OCI-LY7 (cell line): ENCODE measurements at regions not wholly inside any gene's neighbourhood (a gene's known extent, or its start where the extent isn't known, plus 50 kb on each side); places are given as distances from the start of the nearest gene placed in this dataset.

Experiments used
- CTCF ChIP-seq: fragments of 200-600 bp; sonication (generic); conservative IDR thresholded peaks from 2 replicates; pipeline ENCODE4 v1.5.1; 2014; ENCODE audit warnings: mild to moderate bottlenecking, antibody characterized with exemption, low read length, moderate library complexity, mixed read lengths
- EZH2phosphoT487 ChIP-seq: fragments of 200-600 bp; sonication (generic); IDR thresholded peaks from 2 replicates; pipeline ENCODE4 v1.6.1; 2018; ENCODE audit warnings: low read depth, borderline replicate concordance, mild to moderate bottlenecking, mixed run types, antibody characterized with exemption, low read length, moderate library complexity, mixed read lengths

- TF ChIP-seq CTCF, result no peak
- no peak for TF ChIP-seq EZH2phosphoT487
These were observed 87.0 kb upstream of the ZNF280D start for GRCh38 chr15:56820333-56820732.
